Upper lobe of right lung (tissue), 1 donor: ENCODE measurements at regions not wholly inside any gene's neighbourhood (a gene's known extent, or its start where the extent isn't known, plus 50 kb on each side); places are given as distances from the start of the nearest gene placed in this dataset.
"Not testable (repeated sequence)": the region's sequence is repeated elsewhere in the genome, so short reads cannot be mapped to it uniquely, and the experiment has no call there.

Source experiments
- ATAC-seq: fragments of 200-7000 bp; cut with Tn5 transposase; one replicate; pipeline ENCODE4 v1.9.1; 2020; ENCODE audit warnings: mild to moderate bottlenecking, moderate library complexity
- DNase-seq: peaks from one replicate; pipeline ENCODE4 v3.0.0-alpha.2; 2020
- H3K27ac ChIP-seq: fragments of 200-600 bp; one replicate; pipeline ENCODE4 v1.8.0; 2022
- H3K27me3 ChIP-seq: fragments of 200-600 bp; one replicate; pipeline ENCODE4 v1.8.0; 2022; ENCODE audit warnings: mild to moderate bottlenecking
- H3K36me3 ChIP-seq: fragments of 200-600 bp; one replicate; pipeline ENCODE4 v1.8.0; 2022
- H3K4me1 ChIP-seq: fragments of 200-600 bp; one replicate; pipeline ENCODE4 v1.8.0; 2022
- H3K4me3 ChIP-seq: fragments of 200-600 bp; one replicate; pipeline ENCODE4 v1.8.0; 2022; ENCODE audit warnings: mild to moderate bottlenecking
- H3K9me3 ChIP-seq: fragments of 200-600 bp; one replicate; pipeline ENCODE4 v1.8.0; 2022
- CTCF ChIP-seq: fragments of 200-600 bp; IDR thresholded peaks from one replicate; pipeline ENCODE4 v1.8.0; 2022; ENCODE audit warnings: antibody characterized with exemption
- intact Hi-C: fragments of 100-400 bp; cut with DNase I; formaldehyde crosslinking; loops from one replicate; pipeline ENCODE4 v1.11.0; 2022
- donor health status: DM: no; HTN: yes; CAD: no; lungs with severe emphysema.

GRCh38 chr3:181930105-181930504 lies 218.4 kb downstream of the SOX2 start:
- no peak for ATAC-seq
- H3K27ac ChIP-seq: no peak overlapping the region
- H3K4me1 ChIP-seq: no peaks in the 10 kb centered on the region
- H3K9me3 ChIP-seq: no peaks in the 10 kb centered on the region
- H3K36me3 ChIP-seq: no peaks in the 10 kb centered on the region
- H3K4me3 ChIP-seq: no peak overlapping the region
- no peak for DNase-seq
- TF ChIP-seq CTCF: no peak
- intact Hi-C loops: no loop called here
- H3K27me3 ChIP-seq: no peaks in the 10 kb centered on the region

GRCh38 chr3:181932039-181932438 lies 220.3 kb downstream of the SOX2 start:
- Histone ChIP-seq H3K27me3 (no peaks in the 10 kb centered on the region), H3K9me3 (no peaks in the 10 kb centered on the region), H3K36me3 (no peaks in the 10 kb centered on the region), H3K27ac (no peak overlapping the region), H3K4me1 (no peaks in the 10 kb centered on the region), H3K4me3 (no peak overlapping the region)
- ATAC-seq (no peak), DNase-seq (no peak)
- TF ChIP-seq CTCF: no peak
- intact Hi-C loops: no loop called here

GRCh38 chr3:181933052-181933618 lies 221.4 kb downstream of the SOX2 start:
- Histone ChIP-seq H3K9me3 (no peaks in the 10 kb centered on the region), H3K36me3 (no peaks in the 10 kb centered on the region), H3K4me1 (no peaks in the 10 kb centered on the region), H3K27me3 (no peaks in the 10 kb centered on the region), H3K27ac (no peak overlapping the region), H3K4me3 (no peak overlapping the region)
- ATAC-seq (no peak), DNase-seq (no peak)
- intact Hi-C loops: no loop called here
- TF ChIP-seq CTCF: no peak

GRCh38 chr3:181935915-181936314 lies 224.2 kb downstream of the SOX2 start:
- H3K4me1 ChIP-seq: no peaks in the 10 kb centered on the region
- ATAC-seq: no peak
- no peaks in the 10 kb centered on the region for H3K9me3 ChIP-seq
- H3K27ac ChIP-seq: no peak overlapping the region
- TF ChIP-seq CTCF: no peak
- H3K27me3 ChIP-seq: no peaks in the 10 kb centered on the region
- DNase-seq: no peak
- no peak overlapping the region for H3K4me3 ChIP-seq
- H3K36me3 ChIP-seq: no peaks in the 10 kb centered on the region
- intact Hi-C loops: no loop called here

- Histone ChIP-seq H3K9me3 (no peaks in the 10 kb centered on the region), H3K27me3 (no peaks in the 10 kb centered on the region), H3K27ac (no peak overlapping the region), H3K4me1 (no peaks in the 10 kb centered on the region), H3K36me3 (no peaks in the 10 kb centered on the region), H3K4me3 (no peak overlapping the region)
- TF ChIP-seq CTCF: no peak
- intact Hi-C loops: no loop called here
- ATAC-seq: no peak
- no peak for DNase-seq
Measured at GRCh38 chr3:181936774-181937173, 225.0 kb downstream of the SOX2 start.

GRCh38 chr3:181938580-181938979 lies 226.9 kb downstream of the SOX2 start:
- H3K4me1 ChIP-seq, intact Hi-C loops, H3K9me3 ChIP-seq, H3K27ac ChIP-seq, H3K36me3 ChIP-seq, H3K27me3 ChIP-seq, H3K4me3 ChIP-seq, DNase-seq, ATAC-seq: not testable (repeated sequence)
